Stimulated activated CD4-positive, alpha-beta T cell treated with anti-CD3 and anti-CD28 coated beads, Interleukin-15, amount 100 ng/mL, for 48 hours (primary cell): ENCODE measurements at regions not wholly inside any gene's neighbourhood (a gene's known extent, or its start where the extent isn't known, plus 50 kb on each side); places are given as distances from the start of the nearest gene placed in this dataset.
"Not testable (repeated sequence)": the region's sequence is repeated elsewhere in the genome, so short reads cannot be mapped to it uniquely, and the experiment has no call there.

Experiments
- DNase-seq, 2 donors: peaks; one replicate each; pipeline ENCODE4 v3.0.0-alpha.2; 2020; ENCODE audit warnings: low read depth in 2 of 2

GRCh38 chr1:60664086-60664625, 418.2 kb upstream of the NFIA start:
- no peak for DNase-seq

GRCh38 chr1:60662486-60663044, 419.8 kb upstream of the NFIA start:
- no peak for DNase-seq

GRCh38 chr1:60657926-60658325, 424.4 kb upstream of the NFIA start:
- DNase-seq: no peak

GRCh38 chr1:60655679-60656355, 426.5 kb upstream of the NFIA start:
- DNase-seq: no peak

GRCh38 chr1:60640033-60640551, 442.3 kb upstream of the NFIA start:
- DNase-seq: not testable (repeated sequence)

GRCh38 chr1:60639287-60639686, 443.1 kb upstream of the NFIA start:
- no peak for DNase-seq

GRCh38 chr1:60637651-60638050, 444.7 kb upstream of the NFIA start:
- DNase-seq: no peak

- no peak for DNase-seq
Measured at GRCh38 chr1:60636946-60637345, 445.4 kb upstream of the NFIA start.

- DNase-seq: no peak
Measured at GRCh38 chr1:60634106-60634505, 448.3 kb upstream of the NFIA start.

GRCh38 chr1:60622486-60622885, 459.9 kb upstream of the NFIA start:
- DNase-seq: no peak

GRCh38 chr1:60621368-60621851, 461.0 kb upstream of the NFIA start:
- DNase-seq: no peak

- DNase-seq: no peak
Measured at GRCh38 chr1:60620087-60620486, 462.3 kb upstream of the NFIA start.

GRCh38 chr1:60619581-60619980, 462.8 kb upstream of the NFIA start:
- DNase-seq: no peak

GRCh38 chr1:60615666-60616065, 466.7 kb upstream of the NFIA start:
- no peak for DNase-seq

- no peak for DNase-seq
Measured at GRCh38 chr1:60612790-60613189, 469.6 kb upstream of the NFIA start.

GRCh38 chr1:60606921-60607320, 475.4 kb upstream of the NFIA start:
- not testable (repeated sequence) for DNase-seq

- no peak for DNase-seq
Measured at GRCh38 chr1:60600532-60600931, 481.8 kb upstream of the NFIA start.

- no peak for DNase-seq
Measured at GRCh38 chr1:60599574-60599973, 482.8 kb upstream of the NFIA start.

GRCh38 chr1:60598041-60598910, 484.1 kb upstream of the NFIA start:
- no peak for DNase-seq

- DNase-seq: no peak
Measured at GRCh38 chr1:60596791-60597750, 485.3 kb upstream of the NFIA start.

GRCh38 chr1:60591583-60591982, 490.8 kb upstream of the NFIA start:
- no peak for DNase-seq
